HCT116 (cell line): ENCODE measurements at regions not wholly inside any gene's neighbourhood (a gene's known extent, or its start where the extent isn't known, plus 50 kb on each side); places are given as distances from the start of the nearest gene placed in this dataset.

Experiments
- ATAC-seq: fragments of 200-7000 bp; cut with Tn5 transposase; 2 replicates; pipeline ENCODE4 v1.9.1; 2020; ENCODE audit warnings: mild to moderate bottlenecking, moderate library complexity
- BruUV-seq: library from RNA; stranded (reverse); fragments of 400-500 nt; replicated peaks from 2 replicates; lab custom pipeline; 2021; lab: Mats Ljungman, UMichigan
- CTCF ChIA-PET: fragments of 300-600 bp; sonication (Branson Sonifier 250); formaldehyde crosslinking; loops from one replicate; lab custom pipeline; 2021; ENCODE audit warnings: antibody characterized with exemption; lab: Charles Lee
- POLR2A ChIA-PET: fragments of 300-600, 350-600 bp; sonication (Branson Sonifier 250); formaldehyde crosslinking; loops from one replicate; lab custom pipeline; 2021; ENCODE audit warnings: antibody characterized with exemption; lab: Charles Lee
- RAD21 ChIA-PET, 2 experiments: fragments of 300-600 bp; sonication (Branson Sonifier 250); formaldehyde crosslinking; loops; one replicate each; lab custom pipeline; 2023; ENCODE audit warnings: low total read pairs in 2 of 2; ENCODE audit not compliant: uncharacterized antibody in 2 of 2, unreplicated experiment in 2 of 2, low non-redundant PET in 1 of 2; lab: Charles Lee
- DNase-seq: peaks from one replicate; pipeline ENCODE4 v3.0.0-alpha.2; 2010; ENCODE audit warnings: low read depth, low spot score
- H2AFZ ChIP-seq: fragments of 200-600 bp; shearing (Covaris generic), sonication (generic); 2 replicates; pipeline ENCODE4 v1.6.1; 2017; ENCODE audit warnings: low read depth, mixed run types, mixed read lengths, antibody characterized with exemption, low read length; ENCODE audit not compliant: poor library complexity, severe bottlenecking
- H3K27ac ChIP-seq: 2 replicates; pipeline ENCODE4 v1.5.1; 2012; ENCODE audit warnings: low read depth, low read length
- H3K27me3 ChIP-seq: fragments of 200-600 bp; sonication (generic); 2 replicates; pipeline ENCODE4 v1.6.1; 2016; ENCODE audit warnings: mixed run types, low read length, mixed read lengths; ENCODE audit not compliant: insufficient read depth
- H3K36me3 ChIP-seq, 2 experiments: fragments of 200-500 bp in 1 of 2; fragments of 200-600 bp in 1 of 2; sonication (Bioruptor generic) in 1 of 2; sonication (generic) in 1 of 2; 2 replicates each; pipeline versions ENCODE4 v1.5.1 to v1.6.1; 2014 to 2016; ENCODE audit warnings: low read length in 2 of 2, inconsistent platforms in 1 of 2, mixed read lengths in 1 of 2, mixed run types in 1 of 2; ENCODE audit not compliant: insufficient read depth in 2 of 2, control insufficient read depth in 1 of 2
- H3K4me1 ChIP-seq, 2 experiments: fragments of 200-600 bp in 1 of 2; sonication (generic) in 1 of 2; 2 replicates each; pipeline versions ENCODE4 v1.5.1 to v1.6.1; 2012 to 2017; ENCODE audit warnings: low read length in 2 of 2, inconsistent platforms in 1 of 2, mild to moderate bottlenecking in 1 of 2, mixed read lengths in 1 of 2, mixed run types in 1 of 2, moderate library complexity in 1 of 2; ENCODE audit not compliant: insufficient read depth in 2 of 2, control insufficient read depth in 1 of 2
- H3K4me2 ChIP-seq: fragments of 200-600 bp; sonication (generic); 2 replicates; pipeline ENCODE4 v1.6.1; 2017; ENCODE audit warnings: mixed run types, low read length, mixed read lengths
- H3K4me3 ChIP-seq, 2 experiments: fragments of 200-600 bp in 1 of 2; sonication (generic) in 1 of 2; replicated peaks in 1 of 2; 2 replicates each; pipeline ENCODE4 v1.5.1; 2011 to 2016; ENCODE audit warnings: low read length in 2 of 2, control low read depth in 1 of 2, low read depth in 1 of 2, mild to moderate bottlenecking in 1 of 2, mixed read lengths in 1 of 2, mixed run types in 1 of 2
- H3K79me2 ChIP-seq: fragments of 200-600 bp; sonication (generic); 2 replicates; pipeline ENCODE4 v1.6.1; 2017; ENCODE audit warnings: mild to moderate bottlenecking, mixed run types, low read length, moderate library complexity, mixed read lengths; ENCODE audit not compliant: insufficient read depth
- H3K9ac ChIP-seq: fragments of 200-600 bp; sonication (generic); 2 replicates; pipeline ENCODE4 v1.6.1; 2016; ENCODE audit warnings: low read length, mixed read lengths
- H3K9me2 ChIP-seq: fragments of 200-600 bp; sonication (generic), shearing (Covaris generic); 2 replicates; pipeline ENCODE4 v1.6.1; 2017; ENCODE audit warnings: mixed run types, mild to moderate bottlenecking, moderate library complexity; ENCODE audit not compliant: insufficient read depth
- H3K9me3 ChIP-seq, 2 experiments: fragments of 200-500 bp in 1 of 2; fragments of 200-600 bp in 1 of 2; sonication (Bioruptor generic) in 1 of 2; sonication (generic) in 1 of 2; 2 replicates each; pipeline ENCODE4 v1.6.1; 2014 to 2017; ENCODE audit warnings: low read length in 2 of 2, mixed read lengths in 2 of 2, inconsistent platforms in 1 of 2, low read depth in 1 of 2, mild to moderate bottlenecking in 1 of 2, mixed run types in 1 of 2, moderate library complexity in 1 of 2; ENCODE audit not compliant: control insufficient read depth in 1 of 2, insufficient read depth in 1 of 2
- H4K20me1 ChIP-seq: fragments of 200-600 bp; sonication (generic), shearing (Covaris generic); 2 replicates; pipeline ENCODE4 v1.6.1; 2017; ENCODE audit warnings: mixed run types, mild to moderate bottlenecking, moderate library complexity; ENCODE audit not compliant: insufficient read depth
- CBX3 ChIP-seq: IDR thresholded peaks from 2 replicates; pipeline ENCODE4 v1.6.1; 2012; ENCODE audit warnings: low read depth
- CTCF ChIP-seq, 3 experiments: fragments of 200-600 bp in 1 of 3; sonication (generic) in 1 of 3; IDR thresholded peaks in 2 of 3; conservative IDR thresholded peaks in 1 of 3; 2 replicates each; pipeline ENCODE4 v1.5.1; 2012 to 2017; ENCODE audit warnings: low read depth in 2 of 3, low read length in 2 of 3, antibody characterized with exemption in 1 of 3, borderline replicate concordance in 1 of 3, control low read depth in 1 of 3, mild to moderate bottlenecking in 1 of 3, mixed read lengths in 1 of 3, mixed run types in 1 of 3, moderate library complexity in 1 of 3; ENCODE audit not compliant: insufficient read depth in 1 of 3
- EGR1 ChIP-seq: IDR thresholded peaks from 2 replicates; pipeline ENCODE4 v1.6.1; 2012; ENCODE audit warnings: low read depth
- ELF1 ChIP-seq: IDR thresholded peaks from 2 replicates; pipeline ENCODE4 v1.6.1; 2012; ENCODE audit warnings: low read depth, borderline replicate concordance
- EZH2phosphoT487 ChIP-seq: fragments of 200-600 bp; IDR thresholded peaks from 2 replicates; pipeline ENCODE4 v1.6.1; 2018; ENCODE audit warnings: antibody characterized with exemption, borderline replicate concordance
- POLR2A ChIP-seq: IDR thresholded peaks from 2 replicates; pipeline ENCODE4 v1.7.0; 2011; ENCODE audit warnings: borderline replicate concordance; ENCODE audit not compliant: insufficient read depth, insufficient read length; ENCODE audit errors: extremely low read depth
- POLR2AphosphoS5 ChIP-seq: IDR thresholded peaks from 2 replicates; pipeline ENCODE4 v1.6.1; 2011; ENCODE audit warnings: mild to moderate bottlenecking, low read depth, low read length, moderate library complexity
- SRF ChIP-seq: IDR thresholded peaks from 2 replicates; pipeline ENCODE4 v1.6.1; 2012; ENCODE audit warnings: low read depth
- TCF7L2 ChIP-seq: IDR thresholded peaks from 2 replicates; pipeline ENCODE4 v1.7.0; 2011; ENCODE audit warnings: borderline replicate concordance, inconsistent platforms; ENCODE audit not compliant: insufficient read depth, insufficient read length; ENCODE audit errors: extremely low read depth
- YY1 ChIP-seq: IDR thresholded peaks from 2 replicates; pipeline ENCODE4 v1.6.1; 2011; ENCODE audit warnings: low read length, low read depth, moderate library complexity, mild to moderate bottlenecking; ENCODE audit not compliant: insufficient replicate concordance; ENCODE audit errors: extremely low read depth
- ZFX ChIP-seq: fragments of 450-650 bp; IDR thresholded peaks from 2 replicates; pipeline ENCODE4 v1.6.1; 2017
- ZNF274 ChIP-seq: fragments of 200-500 bp; sonication (Bioruptor generic); IDR thresholded peaks from 2 replicates; pipeline ENCODE4 v1.6.1; 2014; ENCODE audit warnings: mild to moderate bottlenecking, low read depth, low read length, inconsistent platforms
- intact Hi-C: fragments of 100-400 bp; cut with micrococcal nuclease; formaldehyde crosslinking; loops from 2 replicates; pipeline ENCODE4 v1.10.0; 2022
- TF ChIP-seq, protein P1 (sequence below): IDR thresholded peaks from 2 replicates; pipeline ENCODE4 v1.6.1; 2012
- TF ChIP-seq, protein P2 (sequence below): IDR thresholded peaks from 2 replicates; pipeline ENCODE4 v1.6.1; 2012
- TF ChIP-seq, protein P3 (sequence below): IDR thresholded peaks from 2 replicates; pipeline ENCODE4 v1.6.1; 2012; ENCODE audit warnings: low read depth
- TF ChIP-seq, protein P4 (sequence below): IDR thresholded peaks from 2 replicates; pipeline ENCODE4 v1.6.1; 2011; ENCODE audit warnings: mild to moderate bottlenecking, low read length, moderate library complexity; ENCODE audit not compliant: insufficient replicate concordance; ENCODE audit errors: extremely low read depth

GRCh38 chr6:168968228-168968627 is 285.4 kb downstream of the THBS2 start:
- Histone ChIP-seq H3K79me2 (no peaks in the 10 kb centered on the region), H3K9ac (no peak overlapping the region), H2AFZ (no peak overlapping the region), H3K36me3 (no peaks in the 10 kb centered on the region), H3K27ac (no peak overlapping the region), H3K4me1 (no peaks in the 10 kb centered on the region), H3K4me3 (no peak overlapping the region), H3K9me3 (no peaks in the 10 kb centered on the region), H3K9me2 (no peaks in the 10 kb centered on the region), H4K20me1 (no peaks in the 10 kb centered on the region), H3K27me3 (no peaks in the 10 kb centered on the region), H3K4me2 (no peak overlapping the region)
- ATAC-seq (no peak), DNase-seq (no peak)
- no TSS peak for BruUV-seq
- intact Hi-C loops = no loop called here
- CTCF ChIA-PET = no interaction called here
- RAD21 ChIA-PET = no interaction called here
- POLR2A ChIA-PET = no interaction called here
- TF ChIP-seq ZFX (no peak), CBX3 (no peak), CTCF (IDR thresholded peaks at IDR 0.05 in 2 of 3, conservative IDR thresholded peaks at IDR 0.05 in 1 of 3; ENCODE audit: borderline replicate concordance in 1 of 3, insufficient read depth in 1 of 3, low read depth in 2 of 3, low read length in 2 of 3) (no peak), POLR2A (no peak), YY1 (no peak), TCF7L2 (no peak), SRF (no peak), EGR1 (no peak), ZNF274 (no peak), ELF1 (no peak), EZH2phosphoT487 (no peak), POLR2AphosphoS5 (no peak)
- TF ChIP-seq, protein P1, sequence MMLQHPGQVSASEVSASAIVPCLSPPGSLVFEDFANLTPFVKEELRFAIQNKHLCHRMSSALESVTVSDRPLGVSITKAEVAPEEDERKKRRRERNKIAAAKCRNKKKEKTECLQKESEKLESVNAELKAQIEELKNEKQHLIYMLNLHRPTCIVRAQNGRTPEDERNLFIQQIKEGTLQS = no peak
- TF ChIP-seq, protein P2, sequence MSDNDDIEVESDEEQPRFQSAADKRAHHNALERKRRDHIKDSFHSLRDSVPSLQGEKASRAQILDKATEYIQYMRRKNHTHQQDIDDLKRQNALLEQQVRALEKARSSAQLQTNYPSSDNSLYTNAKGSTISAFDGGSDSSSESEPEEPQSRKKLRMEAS = no peak
- TF ChIP-seq, protein P3, sequence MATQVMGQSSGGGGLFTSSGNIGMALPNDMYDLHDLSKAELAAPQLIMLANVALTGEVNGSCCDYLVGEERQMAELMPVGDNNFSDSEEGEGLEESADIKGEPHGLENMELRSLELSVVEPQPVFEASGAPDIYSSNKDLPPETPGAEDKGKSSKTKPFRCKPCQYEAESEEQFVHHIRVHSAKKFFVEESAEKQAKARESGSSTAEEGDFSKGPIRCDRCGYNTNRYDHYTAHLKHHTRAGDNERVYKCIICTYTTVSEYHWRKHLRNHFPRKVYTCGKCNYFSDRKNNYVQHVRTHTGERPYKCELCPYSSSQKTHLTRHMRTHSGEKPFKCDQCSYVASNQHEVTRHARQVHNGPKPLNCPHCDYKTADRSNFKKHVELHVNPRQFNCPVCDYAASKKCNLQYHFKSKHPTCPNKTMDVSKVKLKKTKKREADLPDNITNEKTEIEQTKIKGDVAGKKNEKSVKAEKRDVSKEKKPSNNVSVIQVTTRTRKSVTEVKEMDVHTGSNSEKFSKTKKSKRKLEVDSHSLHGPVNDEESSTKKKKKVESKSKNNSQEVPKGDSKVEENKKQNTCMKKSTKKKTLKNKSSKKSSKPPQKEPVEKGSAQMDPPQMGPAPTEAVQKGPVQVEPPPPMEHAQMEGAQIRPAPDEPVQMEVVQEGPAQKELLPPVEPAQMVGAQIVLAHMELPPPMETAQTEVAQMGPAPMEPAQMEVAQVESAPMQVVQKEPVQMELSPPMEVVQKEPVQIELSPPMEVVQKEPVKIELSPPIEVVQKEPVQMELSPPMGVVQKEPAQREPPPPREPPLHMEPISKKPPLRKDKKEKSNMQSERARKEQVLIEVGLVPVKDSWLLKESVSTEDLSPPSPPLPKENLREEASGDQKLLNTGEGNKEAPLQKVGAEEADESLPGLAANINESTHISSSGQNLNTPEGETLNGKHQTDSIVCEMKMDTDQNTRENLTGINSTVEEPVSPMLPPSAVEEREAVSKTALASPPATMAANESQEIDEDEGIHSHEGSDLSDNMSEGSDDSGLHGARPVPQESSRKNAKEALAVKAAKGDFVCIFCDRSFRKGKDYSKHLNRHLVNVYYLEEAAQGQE = no peak
- TF ChIP-seq, protein P4, sequence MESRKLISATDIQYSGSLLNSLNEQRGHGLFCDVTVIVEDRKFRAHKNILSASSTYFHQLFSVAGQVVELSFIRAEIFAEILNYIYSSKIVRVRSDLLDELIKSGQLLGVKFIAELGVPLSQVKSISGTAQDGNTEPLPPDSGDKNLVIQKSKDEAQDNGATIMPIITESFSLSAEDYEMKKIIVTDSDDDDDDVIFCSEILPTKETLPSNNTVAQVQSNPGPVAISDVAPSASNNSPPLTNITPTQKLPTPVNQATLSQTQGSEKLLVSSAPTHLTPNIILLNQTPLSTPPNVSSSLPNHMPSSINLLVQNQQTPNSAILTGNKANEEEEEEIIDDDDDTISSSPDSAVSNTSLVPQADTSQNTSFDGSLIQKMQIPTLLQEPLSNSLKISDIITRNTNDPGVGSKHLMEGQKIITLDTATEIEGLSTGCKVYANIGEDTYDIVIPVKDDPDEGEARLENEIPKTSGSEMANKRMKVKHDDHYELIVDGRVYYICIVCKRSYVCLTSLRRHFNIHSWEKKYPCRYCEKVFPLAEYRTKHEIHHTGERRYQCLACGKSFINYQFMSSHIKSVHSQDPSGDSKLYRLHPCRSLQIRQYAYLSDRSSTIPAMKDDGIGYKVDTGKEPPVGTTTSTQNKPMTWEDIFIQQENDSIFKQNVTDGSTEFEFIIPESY = no peak
